Vagina (tissue), 2 donors: ENCODE measurements at regions not wholly inside any gene's neighbourhood (a gene's known extent, or its start where the extent isn't known, plus 50 kb on each side); places are given as distances from the start of the nearest gene placed in this dataset.
"Not testable (repeated sequence)": the region's sequence is repeated elsewhere in the genome, so short reads cannot be mapped to it uniquely, and the experiment has no call there.

Experiments
- POLR2A ChIP-seq, 2 donors: fragments of 450-650 bp; IDR thresholded peaks; one replicate each; pipeline ENCODE4 v1.6.1; 2017; ENCODE audit warnings: antibody characterized with exemption in 2 of 2, mild to moderate bottlenecking in 2 of 2, moderate library complexity in 2 of 2
- POLR2AphosphoS5 ChIP-seq, 2 donors: sonication (generic); formaldehyde crosslinking; IDR thresholded peaks; one replicate each; pipeline ENCODE4 v1.9.0; 2017; ENCODE audit warnings: antibody characterized with exemption in 2 of 2, mild to moderate bottlenecking in 2 of 2, low read depth in 1 of 2; ENCODE audit not compliant: insufficient read depth in 1 of 2
- TF ChIP-seq, protein P1 (sequence below), 3 experiments: fragments of 450-650 bp in 2 of 3; fragments of 200-600 bp in 1 of 3; sonication (generic) in 1 of 3; IDR thresholded peaks; one replicate each; pipeline ENCODE4 v1.5.1; 2017 to 2019; ENCODE audit warnings: antibody characterized with exemption in 3 of 3, mild to moderate bottlenecking in 2 of 3, moderate library complexity in 2 of 3

GRCh38 chr2:84103816-84104527 is 355.1 kb downstream of the SUCLG1 start:
- TF ChIP-seq, protein P1, sequence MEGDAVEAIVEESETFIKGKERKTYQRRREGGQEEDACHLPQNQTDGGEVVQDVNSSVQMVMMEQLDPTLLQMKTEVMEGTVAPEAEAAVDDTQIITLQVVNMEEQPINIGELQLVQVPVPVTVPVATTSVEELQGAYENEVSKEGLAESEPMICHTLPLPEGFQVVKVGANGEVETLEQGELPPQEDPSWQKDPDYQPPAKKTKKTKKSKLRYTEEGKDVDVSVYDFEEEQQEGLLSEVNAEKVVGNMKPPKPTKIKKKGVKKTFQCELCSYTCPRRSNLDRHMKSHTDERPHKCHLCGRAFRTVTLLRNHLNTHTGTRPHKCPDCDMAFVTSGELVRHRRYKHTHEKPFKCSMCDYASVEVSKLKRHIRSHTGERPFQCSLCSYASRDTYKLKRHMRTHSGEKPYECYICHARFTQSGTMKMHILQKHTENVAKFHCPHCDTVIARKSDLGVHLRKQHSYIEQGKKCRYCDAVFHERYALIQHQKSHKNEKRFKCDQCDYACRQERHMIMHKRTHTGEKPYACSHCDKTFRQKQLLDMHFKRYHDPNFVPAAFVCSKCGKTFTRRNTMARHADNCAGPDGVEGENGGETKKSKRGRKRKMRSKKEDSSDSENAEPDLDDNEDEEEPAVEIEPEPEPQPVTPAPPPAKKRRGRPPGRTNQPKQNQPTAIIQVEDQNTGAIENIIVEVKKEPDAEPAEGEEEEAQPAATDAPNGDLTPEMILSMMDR (IDR thresholded peaks at IDR 0.05): not testable (repeated sequence)
- not testable (repeated sequence) for TF ChIP-seq POLR2A (IDR thresholded peaks at IDR 0.05); POLR2AphosphoS5 (IDR thresholded peaks at IDR 0.05; ENCODE audit: insufficient read depth in 1 of 2, low read depth in 1 of 2)
